H1 (cell line): ENCODE measurements at regions not wholly inside any gene's neighbourhood (a gene's known extent, or its start where the extent isn't known, plus 50 kb on each side); places are given as distances from the start of the nearest gene placed in this dataset.

Source experiments
- CTCF ChIA-PET: fragments of 300-600 bp; sonication (Branson Sonifier 250); formaldehyde crosslinking; loops from one replicate; lab custom pipeline; 2021; ENCODE audit not compliant: partially characterized antibody; lab: Charles Lee
- POLR2A ChIA-PET: fragments of 300-600 bp; sonication (Branson Sonifier 250); formaldehyde crosslinking; loops from one replicate; lab custom pipeline; 2021; ENCODE audit warnings: inconsistent platforms; ENCODE audit not compliant: partially characterized antibody; lab: Charles Lee
- DNase-seq, 2 experiments: peaks; one replicate each; pipeline versions ENCODE4 v3.0.0 to v3.0.0-alpha.2; 2010 to 2022; ENCODE audit warnings: low spot score in 2 of 2, low read depth in 1 of 2, mixed read lengths in 1 of 2
- FAIRE-seq: peaks from 2 replicates; lab custom pipeline; 2011; peaks lifted over from hg19 to GRCh38; lab: Jason Lieb, UNC
- H2AFZ ChIP-seq: 2 replicates; pipeline ENCODE4 v1.8.1; 2012; ENCODE audit warnings: low read length, inconsistent platforms
- H2AK5ac ChIP-seq: 2 replicates; pipeline ENCODE4 v1.6.1; 2013; ENCODE audit warnings: low read depth, low read length
- H2BK120ac ChIP-seq: replicated peaks from 2 replicates; pipeline ENCODE3; 2013; ENCODE audit warnings: low read depth, low read length, inconsistent platforms
- H2BK12ac ChIP-seq: 2 replicates; pipeline ENCODE4 v1.6.1; 2013; ENCODE audit warnings: low read depth, low read length
- H2BK15ac ChIP-seq: 2 replicates; pipeline ENCODE4 v1.6.1; 2013; ENCODE audit warnings: low read length
- H2BK20ac ChIP-seq: 2 replicates; pipeline ENCODE4 v1.6.1; 2013; ENCODE audit warnings: low read length
- H2BK5ac ChIP-seq: 2 replicates; pipeline ENCODE4 v1.6.1; 2013; ENCODE audit warnings: low read depth, low read length
- H3K14ac ChIP-seq: 2 replicates; pipeline ENCODE4 v1.6.1; 2013; ENCODE audit warnings: inconsistent platforms; ENCODE audit not compliant: insufficient read length
- H3K18ac ChIP-seq: 2 replicates; pipeline ENCODE4 v1.6.1; 2013; ENCODE audit warnings: low read length; ENCODE audit errors: extremely low read depth
- H3K23ac ChIP-seq: 2 replicates; pipeline ENCODE4 v1.6.1; 2013; ENCODE audit warnings: inconsistent platforms; ENCODE audit not compliant: insufficient read length
- H3K23me2 ChIP-seq: 2 replicates; pipeline ENCODE4 v1.6.1; 2013; ENCODE audit warnings: low read depth, low read length
- H3K27ac ChIP-seq: 2 replicates; pipeline ENCODE4 v1.6.1; 2011; ENCODE audit warnings: low read depth, low read length, inconsistent platforms
- H3K27me3 ChIP-seq, 4 experiments: replicated peaks in 1 of 4; 1 replicate in 1 of 4; 2 replicates in 3 of 4; pipeline versions ENCODE4 v1.6.1 to v1.8.1; 2011 to 2013; ENCODE audit warnings: low read length in 3 of 4, mild to moderate bottlenecking in 3 of 4, inconsistent platforms in 2 of 4, mixed read lengths in 2 of 4, moderate library complexity in 1 of 4; ENCODE audit not compliant: control insufficient read depth in 3 of 4, insufficient read depth in 3 of 4; ENCODE audit errors: extremely low read depth in 1 of 4
- H3K36me3 ChIP-seq, 4 experiments: 2 replicates each; pipeline versions ENCODE4 v1.6.1 to v1.8.1; 2011 to 2013; ENCODE audit warnings: mild to moderate bottlenecking in 4 of 4, low read length in 3 of 4, moderate library complexity in 2 of 4, control low read depth in 1 of 4, inconsistent platforms in 1 of 4; ENCODE audit not compliant: insufficient read depth in 4 of 4, control insufficient read depth in 2 of 4
- H3K4ac ChIP-seq: replicated peaks from 2 replicates; pipeline ENCODE3; 2013; ENCODE audit warnings: low read length, low read depth, mixed read lengths, inconsistent platforms; ENCODE audit not compliant: insufficient read length
- H3K4me1 ChIP-seq, 4 experiments: replicated peaks in 1 of 4; 1 replicate in 1 of 4; 2 replicates in 3 of 4; pipeline versions ENCODE4 v1.6.1 to v1.8.1; 2011 to 2013; ENCODE audit warnings: low read length in 3 of 4, inconsistent platforms in 2 of 4, mixed read lengths in 1 of 4; ENCODE audit not compliant: insufficient read depth in 4 of 4, control insufficient read depth in 3 of 4
- H3K4me2 ChIP-seq, 2 experiments: 2 replicates each; pipeline versions ENCODE4 v1.6.1 to v1.8.1; 2011 to 2013; ENCODE audit warnings: low read depth in 2 of 2, low read length in 2 of 2, control low read depth in 1 of 2, inconsistent platforms in 1 of 2, mild to moderate bottlenecking in 1 of 2; ENCODE audit not compliant: insufficient read depth in 1 of 2
- H3K4me3 ChIP-seq, 4 experiments: fragments of 200-600, 300-600 bp in 1 of 4; sonication (generic), shearing (Covaris generic), sonication (Bioruptor Twin) in 1 of 4; 2 replicates each; pipeline versions ENCODE4 v1.5.1 to v1.8.1; 2011 to 2016; ENCODE audit warnings: low read length in 4 of 4, low read depth in 3 of 4, control low read depth in 2 of 4, inconsistent platforms in 2 of 4, mild to moderate bottlenecking in 2 of 4, mixed read lengths in 1 of 4, moderate library complexity in 1 of 4; ENCODE audit not compliant: insufficient read depth in 2 of 4; ENCODE audit errors: extremely low read depth in 1 of 4
- H3K56ac ChIP-seq: replicated peaks from 2 replicates; pipeline ENCODE3; 2013; ENCODE audit warnings: low read depth, mild to moderate bottlenecking, mixed read lengths, low read length, inconsistent platforms; ENCODE audit not compliant: insufficient read length
- H3K79me1 ChIP-seq: 2 replicates; pipeline ENCODE4 v1.6.1; 2013; ENCODE audit warnings: low read depth, low read length, control low read depth
- H3K79me2 ChIP-seq, 2 experiments: 2 replicates each; pipeline versions ENCODE4 v1.6.1 to v1.8.1; 2012 to 2013; ENCODE audit warnings: low read length in 2 of 2, mild to moderate bottlenecking in 2 of 2, inconsistent platforms in 1 of 2; ENCODE audit not compliant: insufficient read depth in 2 of 2, control insufficient read depth in 1 of 2
- H3K9ac ChIP-seq, 4 experiments: replicated peaks in 1 of 4; 1 replicate in 1 of 4; 2 replicates in 3 of 4; pipeline versions ENCODE4 v1.6.1 to v1.8.1; 2011 to 2013; ENCODE audit warnings: low read depth in 3 of 4, low read length in 3 of 4, control low read depth in 2 of 4, mild to moderate bottlenecking in 2 of 4, moderate library complexity in 2 of 4, inconsistent platforms in 1 of 4; ENCODE audit errors: extremely low read depth in 1 of 4
- H3K9me3 ChIP-seq, 2 experiments: 2 replicates each; pipeline versions ENCODE4 v1.6.1 to v1.8.1; 2012 to 2013; ENCODE audit warnings: mild to moderate bottlenecking in 2 of 2, moderate library complexity in 2 of 2, control low read depth in 1 of 2, inconsistent platforms in 1 of 2, low read depth in 1 of 2, low read length in 1 of 2, mixed read lengths in 1 of 2; ENCODE audit not compliant: insufficient read depth in 2 of 2
- H4K20me1 ChIP-seq, 2 experiments: replicated peaks in 1 of 2; 2 replicates each; pipeline versions ENCODE3 to v1.8.1; 2011 to 2013; ENCODE audit warnings: inconsistent platforms in 2 of 2, low read length in 2 of 2, mild to moderate bottlenecking in 1 of 2; ENCODE audit not compliant: insufficient read depth in 2 of 2, control insufficient read depth in 1 of 2
- H4K5ac ChIP-seq: 2 replicates; pipeline ENCODE4 v1.6.1; 2013; ENCODE audit warnings: low read length, low read depth, mixed read lengths, inconsistent platforms; ENCODE audit not compliant: insufficient read length
- H4K8ac ChIP-seq: 2 replicates; pipeline ENCODE4 v1.8.0; 2013; ENCODE audit warnings: mild to moderate bottlenecking, moderate library complexity, low read length, inconsistent platforms; ENCODE audit not compliant: insufficient read depth; ENCODE audit errors: extremely low read depth
- H4K91ac ChIP-seq: replicated peaks from 2 replicates; pipeline ENCODE3; 2013; ENCODE audit warnings: low read length, mixed read lengths, inconsistent platforms; ENCODE audit not compliant: insufficient read length
- RAD21 ChIP-seq, 2 experiments: IDR thresholded peaks in 1 of 2; conservative IDR thresholded peaks in 1 of 2; 2 replicates each; pipeline ENCODE4 v1.6.1; 2011; ENCODE audit warnings: low read depth in 2 of 2, low read length in 2 of 2, improper control_type of control experiment in 1 of 2, inconsistent platforms in 1 of 2, mild to moderate bottlenecking in 1 of 2, moderate library complexity in 1 of 2
- TCF12 ChIP-seq: IDR thresholded peaks from 2 replicates; pipeline ENCODE4 v1.6.1; 2011; ENCODE audit warnings: low read depth, mild to moderate bottlenecking, low read length
- WGBS, 2 experiments: shearing (Covaris generic) in 1 of 2; methylation state at CpG; one replicate each; pipeline versions ENCODE4 v1.1.6 to v1.1.7; 2013 to 2015; ENCODE audit warnings: low lambda C conversion rate in 2 of 2, mixed read lengths in 2 of 2, inconsistent platforms in 1 of 2, low coverage in 1 of 2, missing lambda C conversion rate in 1 of 2; ENCODE audit not compliant: insufficient replicate concordance in 2 of 2, insufficient coverage in 1 of 2, insufficient read length in 1 of 2; ENCODE audit errors: extremely low coverage in 1 of 2, missing lambda C conversion rate in 1 of 2; 5-methylcytosine and 5-hydroxymethylcytosine counted together
- TF ChIP-seq, protein P1 (sequence below): IDR thresholded peaks from 2 replicates; pipeline ENCODE4 v1.6.1; 2011; ENCODE audit warnings: low read depth, mild to moderate bottlenecking, low read length; ENCODE audit not compliant: insufficient read depth

DNA sequence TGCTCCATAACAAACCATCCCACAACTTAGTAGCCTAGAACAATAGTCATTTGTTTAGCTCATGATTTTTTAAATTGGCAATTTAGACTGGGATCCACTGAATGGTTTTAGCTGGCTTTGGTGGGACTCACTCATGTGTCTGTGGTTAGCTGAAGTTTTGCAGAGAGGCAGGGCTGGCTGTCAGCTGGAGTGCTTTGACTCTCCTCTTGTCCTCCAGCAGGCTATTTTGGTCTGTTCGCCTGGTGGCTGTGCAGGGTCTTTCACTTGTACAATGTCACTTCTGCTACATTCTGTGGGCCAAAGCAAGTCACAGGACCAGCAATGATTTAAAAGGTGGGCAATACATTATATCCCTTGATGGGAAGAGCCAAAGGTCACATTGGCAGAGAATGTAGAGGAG lies 1146.5 kb downstream of the ROBO2 start:
- 100% methylated on average over 1 of the region's 1 CpG; no CpG with 5 or more reads in 1 of the 2 experiments for WGBS, 2 experiments
- CTCF ChIA-PET = interaction anchor here (0.9 kb wide), 1 partner anchor 16 kb away, joined by 3 read pairs; no protein-coding TSS in a partner anchor

More for the DNA sequence above, 1146.5 kb downstream of the ROBO2 start:
- H3K23ac ChIP-seq = no peak overlapping the region
- H4K91ac ChIP-seq = no peak overlapping the region
- no peaks in the 10 kb centered on the region for H3K79me1 ChIP-seq
- no peak overlapping the region for H2BK12ac ChIP-seq
- no peak overlapping the region for H2BK15ac ChIP-seq
- no peak overlapping the region for H2BK20ac ChIP-seq
- no peak overlapping the region for H3K9ac ChIP-seq
- no peak overlapping the region for H3K4ac ChIP-seq
- peaks cover 0 to 5% (median 1%) of the 10 kb centered on the region in 4 experiments; a peak in 2 of 7 replicates for H3K4me1 ChIP-seq
- no peak overlapping the region for H3K14ac ChIP-seq
- H2BK120ac ChIP-seq = no peak overlapping the region
- no peak overlapping the region for H3K27ac ChIP-seq
- H4K8ac ChIP-seq = no peak overlapping the region
- H4K20me1 ChIP-seq = no peaks in the 10 kb centered on the region
- H3K27me3 ChIP-seq = no peaks in the 10 kb centered on the region
- H3K18ac ChIP-seq = no peak overlapping the region
- H2BK5ac ChIP-seq = no peak overlapping the region
- H3K9me3 ChIP-seq = peaks cover 0 to 4% of the 10 kb centered on the region in 2 experiments; a peak in 1 of 4 replicates
- no peaks in the 10 kb centered on the region; the same call in 1 of the 2 replicates for H3K23me2 ChIP-seq
- no peaks in the 10 kb centered on the region for H3K36me3 ChIP-seq
- no peak overlapping the region for H4K5ac ChIP-seq
- POLR2A ChIA-PET = no interaction called here
- H2AK5ac ChIP-seq = no peak overlapping the region
- H3K4me2 ChIP-seq = no peak overlapping the region
- H2AFZ ChIP-seq = no peak overlapping the region
- no peak overlapping the region for H3K4me3 ChIP-seq
- TF ChIP-seq TCF12 (no peak), RAD21 (IDR thresholded peaks at IDR 0.05 in 1 of 2, conservative IDR thresholded peaks at IDR 0.05 in 1 of 2; ENCODE audit: low read depth in 2 of 2, low read length in 2 of 2) (peak in 1 of 2 experiments; percentile 8; a peak in 1 of 4 replicates)
- TF ChIP-seq, protein P1, sequence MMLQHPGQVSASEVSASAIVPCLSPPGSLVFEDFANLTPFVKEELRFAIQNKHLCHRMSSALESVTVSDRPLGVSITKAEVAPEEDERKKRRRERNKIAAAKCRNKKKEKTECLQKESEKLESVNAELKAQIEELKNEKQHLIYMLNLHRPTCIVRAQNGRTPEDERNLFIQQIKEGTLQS = no peak
- H3K56ac ChIP-seq = no peak overlapping the region
- FAIRE-seq (no peak), DNase-seq (no peak)
- H3K79me2 ChIP-seq = no peaks in the 10 kb centered on the region
